ENCODE measurements at regions not wholly inside any gene's neighbourhood (a gene's known extent, or its start where the extent isn't known, plus 50 kb on each side); places are given as distances from the start of the nearest gene placed in this dataset.

- no peak for DNase-seq (ENCODE audit: low read depth in 2 of 2)
- H3K4me3 ChIP-seq (replicated peaks in 1 of 2; ENCODE audit: low read depth in 2 of 2, low read length in 2 of 2) = no peak overlapping the region
- TF ChIP-seq, protein P1, sequence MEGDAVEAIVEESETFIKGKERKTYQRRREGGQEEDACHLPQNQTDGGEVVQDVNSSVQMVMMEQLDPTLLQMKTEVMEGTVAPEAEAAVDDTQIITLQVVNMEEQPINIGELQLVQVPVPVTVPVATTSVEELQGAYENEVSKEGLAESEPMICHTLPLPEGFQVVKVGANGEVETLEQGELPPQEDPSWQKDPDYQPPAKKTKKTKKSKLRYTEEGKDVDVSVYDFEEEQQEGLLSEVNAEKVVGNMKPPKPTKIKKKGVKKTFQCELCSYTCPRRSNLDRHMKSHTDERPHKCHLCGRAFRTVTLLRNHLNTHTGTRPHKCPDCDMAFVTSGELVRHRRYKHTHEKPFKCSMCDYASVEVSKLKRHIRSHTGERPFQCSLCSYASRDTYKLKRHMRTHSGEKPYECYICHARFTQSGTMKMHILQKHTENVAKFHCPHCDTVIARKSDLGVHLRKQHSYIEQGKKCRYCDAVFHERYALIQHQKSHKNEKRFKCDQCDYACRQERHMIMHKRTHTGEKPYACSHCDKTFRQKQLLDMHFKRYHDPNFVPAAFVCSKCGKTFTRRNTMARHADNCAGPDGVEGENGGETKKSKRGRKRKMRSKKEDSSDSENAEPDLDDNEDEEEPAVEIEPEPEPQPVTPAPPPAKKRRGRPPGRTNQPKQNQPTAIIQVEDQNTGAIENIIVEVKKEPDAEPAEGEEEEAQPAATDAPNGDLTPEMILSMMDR (IDR thresholded peaks at IDR 0.05; ENCODE audit: low read depth, low read length) = no peak
Observed at GRCh38 chr5:135091286-135091685, 57.3 kb upstream of the PITX1 start.

GRCh38 chr5:135089912-135090311 is 55.9 kb upstream of the PITX1 start:
- TF ChIP-seq, protein P1 (IDR thresholded peaks at IDR 0.05; ENCODE audit: low read depth, low read length) = no peak
- no peak for DNase-seq (ENCODE audit: low read depth in 2 of 2)
- no peak overlapping the region for H3K4me3 ChIP-seq (replicated peaks in 1 of 2; ENCODE audit: low read depth in 2 of 2, low read length in 2 of 2)

GRCh38 chr5:135088911-135089310 is 54.9 kb upstream of the PITX1 start:
- no peak overlapping the region for H3K4me3 ChIP-seq (replicated peaks in 1 of 2; ENCODE audit: low read depth in 2 of 2, low read length in 2 of 2)
- TF ChIP-seq, protein P1 (IDR thresholded peaks at IDR 0.05; ENCODE audit: low read depth, low read length) = no peak

DNA sequence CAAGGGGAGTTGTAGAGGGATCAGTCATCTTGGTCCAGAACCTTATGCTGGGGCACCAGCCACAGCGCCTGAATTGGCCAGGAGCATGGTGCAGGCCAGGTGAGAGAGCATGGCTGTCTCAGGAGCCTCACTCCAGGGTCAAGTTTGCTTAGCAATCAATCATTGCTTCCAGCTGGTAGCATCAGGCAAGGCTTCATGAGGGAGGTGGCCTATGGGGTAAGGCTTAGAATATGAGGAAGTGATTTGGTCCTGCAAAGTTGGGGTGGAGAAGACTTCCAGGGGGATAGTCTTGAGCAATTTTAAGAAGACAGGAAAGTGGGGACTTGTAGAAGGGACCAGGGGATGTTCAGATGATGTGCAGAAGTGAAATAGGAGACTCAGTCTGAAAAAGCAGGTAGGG is 53.9 kb upstream of the PITX1 start:
- TF ChIP-seq, protein P1 (IDR thresholded peaks at IDR 0.05; ENCODE audit: low read depth, low read length) = no peak
- DNase-seq (ENCODE audit: low read depth in 2 of 2) = no peak
- H3K4me3 ChIP-seq (replicated peaks in 1 of 2; ENCODE audit: low read depth in 2 of 2, low read length in 2 of 2) = no peak overlapping the region

More at GRCh38 chr5:135088911-135089310, 54.9 kb upstream of the PITX1 start:
- no peak for DNase-seq (ENCODE audit: low read depth in 2 of 2)

GRCh38 chr5:135085936-135086725 is 52.1 kb upstream of the PITX1 start:
- no peak overlapping the region for H3K4me3 ChIP-seq (replicated peaks in 1 of 2; ENCODE audit: low read depth in 2 of 2, low read length in 2 of 2)
- DNase-seq (ENCODE audit: low read depth in 2 of 2) = no peak
- TF ChIP-seq, protein P1 (IDR thresholded peaks at IDR 0.05; ENCODE audit: low read depth, low read length) = no peak

DNA sequence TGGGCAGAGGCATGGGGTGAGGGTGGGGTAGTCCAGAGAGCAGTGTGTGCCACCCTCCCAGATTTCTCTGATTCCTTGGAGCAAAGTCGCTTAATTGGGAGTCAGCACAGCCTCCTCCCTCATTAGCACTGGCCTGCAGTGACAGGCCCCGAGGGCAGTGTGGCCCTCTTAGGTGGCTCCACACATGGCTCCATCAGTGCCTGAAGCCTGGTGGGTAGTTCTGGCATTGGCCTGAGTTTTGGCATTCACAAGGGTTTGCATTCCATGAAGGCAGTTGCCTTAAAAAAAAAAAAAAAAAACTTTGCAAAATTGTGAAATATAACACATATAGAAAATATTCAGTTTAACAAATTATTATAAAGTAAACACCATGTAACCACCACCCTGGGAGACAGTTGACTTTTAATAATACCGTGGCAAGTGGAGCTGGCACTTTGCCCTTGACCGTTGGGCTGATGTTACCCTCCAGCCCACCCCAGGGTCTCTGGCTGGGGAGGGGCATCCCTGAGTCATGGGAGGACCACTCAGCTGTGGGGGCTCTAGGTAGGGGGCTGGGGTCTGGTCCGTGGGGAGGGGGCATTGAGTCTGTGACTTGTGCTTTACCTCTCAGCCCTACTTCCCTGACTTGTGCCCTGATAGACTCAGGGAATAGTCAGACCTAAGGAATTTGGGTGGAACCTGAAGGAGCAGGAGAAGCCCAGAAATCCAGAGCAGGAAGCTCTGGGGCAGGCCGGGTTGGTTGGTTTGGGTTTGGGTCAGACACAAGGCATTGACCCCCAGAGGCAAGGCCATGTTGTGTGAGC is 51.3 kb upstream of the PITX1 start:
- no peak overlapping the region for H3K4me3 ChIP-seq (replicated peaks in 1 of 2; ENCODE audit: low read depth in 2 of 2, low read length in 2 of 2)

More for the DNA sequence above, 51.3 kb upstream of the PITX1 start:
- DNase-seq (ENCODE audit: low read depth in 2 of 2) = no peak
- TF ChIP-seq, protein P1 (IDR thresholded peaks at IDR 0.05; ENCODE audit: low read depth, low read length) = no peak

Data from cardiac fibroblast (primary cell).